ENCODE measurements at regions not wholly inside any gene's neighbourhood (a gene's known extent, or its start where the extent isn't known, plus 50 kb on each side); places are given as distances from the start of the nearest gene placed in this dataset.

GRCh38 chr2:4937550-4937949 lies 754.6 kb upstream of the SOX11 start:
- Histone ChIP-seq H3K4me3 (no peak overlapping the region), H3K4me2 (no peak overlapping the region), H3K27ac (no peak overlapping the region), H3K4me1 (no peaks in the 10 kb centered on the region), H3K9me3 (peaks cover 2% of the 10 kb centered on the region; the same call in 1 of the 3 replicates)
- FAIRE-seq: no peak
- no peak for DNase-seq (ENCODE audit: low read depth in 1 of 2, low spot score in 1 of 2)
- CTCF ChIA-PET: no interaction called here
- POLR2A ChIA-PET: no interaction called here
- no peak for TF ChIP-seq ELK1 (IDR thresholded peaks at IDR 0.05; ENCODE audit: low read depth, low read length)
- TF ChIP-seq CBX8 (IDR thresholded peaks at IDR 0.05): no peak
- TF ChIP-seq RNF2 (IDR thresholded peaks at IDR 0.05; ENCODE audit: borderline replicate concordance, low read depth): no peak
- no peak for TF ChIP-seq FOXS1 (CRISPR knock-in tag; IDR thresholded peaks at IDR 0.05)
- no peak for TF ChIP-seq HOXB5 (CRISPR knock-in tag; IDR thresholded peaks at IDR 0.05)
- TF ChIP-seq, protein P1, sequence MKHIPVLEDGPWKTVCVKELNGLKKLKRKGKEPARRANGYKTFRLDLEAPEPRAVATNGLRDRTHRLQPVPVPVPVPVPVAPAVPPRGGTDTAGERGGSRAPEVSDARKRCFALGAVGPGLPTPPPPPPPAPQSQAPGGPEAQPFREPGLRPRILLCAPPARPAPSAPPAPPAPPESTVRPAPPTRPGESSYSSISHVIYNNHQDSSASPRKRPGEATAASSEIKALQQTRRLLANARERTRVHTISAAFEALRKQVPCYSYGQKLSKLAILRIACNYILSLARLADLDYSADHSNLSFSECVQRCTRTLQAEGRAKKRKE (CRISPR knock-in tag; IDR thresholded peaks at IDR 0.05; ENCODE audit: low read depth): no peak
- no peak for TF ChIP-seq PHF8 (IDR thresholded peaks at IDR 0.05; ENCODE audit: borderline replicate concordance, low read depth)
- no peak for TF ChIP-seq HDAC2 (IDR thresholded peaks at IDR 0.05)
- no peak for TF ChIP-seq KDM1A (IDR thresholded peaks at IDR 0.05; ENCODE audit: low read depth)
- no peak for TF ChIP-seq FOSL2 (IDR thresholded peaks at IDR 0.05)
- no peak for TF ChIP-seq FOSL2 (CRISPR knock-in tag; IDR thresholded peaks at IDR 0.05)
- TF ChIP-seq EHMT2 (IDR thresholded peaks at IDR 0.05; ENCODE audit: low read depth): no peak
- no peak for TF ChIP-seq MYC (IDR thresholded peaks at IDR 0.05; ENCODE audit: borderline replicate concordance, low read length)
- no peak for TF ChIP-seq HEYL (CRISPR knock-in tag; IDR thresholded peaks at IDR 0.05)
- TF ChIP-seq TFCP2L1 (CRISPR knock-in tag; IDR thresholded peaks at IDR 0.05): no peak
- TF ChIP-seq BCL3 (IDR thresholded peaks at IDR 0.05): no peak
- TF ChIP-seq CTCF (IDR thresholded peaks at IDR 0.05): no peak
- WGBS (ENCODE audit: missing lambda C conversion rate): 16% methylated on average over 3 of the region's 3 CpGs
- ATAC-seq: no peak

DNA sequence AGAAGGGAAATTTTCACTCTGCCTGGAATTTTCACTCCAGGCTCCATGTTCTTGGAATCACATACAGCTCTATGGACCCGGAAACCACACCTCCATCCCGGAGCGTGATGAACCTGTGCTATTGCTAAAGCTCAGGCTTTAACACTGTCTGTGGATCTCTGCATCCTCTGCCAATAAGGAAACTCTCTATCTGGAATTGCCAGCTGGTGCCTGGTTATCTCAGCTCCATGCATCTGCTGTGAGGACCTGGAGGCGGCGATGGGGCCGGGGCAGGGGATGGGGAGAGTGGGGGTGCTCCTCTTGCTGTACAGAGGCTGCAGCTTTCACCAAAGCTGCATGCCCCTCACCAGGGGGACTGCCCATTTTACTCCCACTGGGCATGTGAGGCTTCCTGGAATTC lies 754.0 kb upstream of the SOX11 start:
- H3K9me3 ChIP-seq: peaks cover 2% of the 10 kb centered on the region; the same call in 1 of the 3 replicates
- ATAC-seq (no peak), FAIRE-seq (no peak), DNase-seq (ENCODE audit: low read depth in 1 of 2, low spot score in 1 of 2) (no peak)
- WGBS (ENCODE audit: missing lambda C conversion rate): 16% methylated on average over 3 of the region's 6 CpGs
- no peaks in the 10 kb centered on the region for H3K4me1 ChIP-seq
- ChIA-PET POLR2A (no interaction called here), CTCF (no interaction called here)
- H3K4me3 ChIP-seq: no peak overlapping the region
- no peak for TF ChIP-seq HOXB5 (CRISPR knock-in tag; IDR thresholded peaks at IDR 0.05)
- no peak for TF ChIP-seq BHLHE40 (IDR thresholded peaks at IDR 0.05; ENCODE audit: low read depth, low read length)
- TF ChIP-seq NFE2L2 (conservative IDR thresholded peaks at IDR 0.05; ENCODE audit: low read length): no peak
- TF ChIP-seq RAD21 (conservative IDR thresholded peaks at IDR 0.05 in 1 of 2, IDR thresholded peaks at IDR 0.05 in 1 of 2): no peak
- no peak for TF ChIP-seq RCOR1 (IDR thresholded peaks at IDR 0.05; ENCODE audit: low read depth, low read length)
- TF ChIP-seq GATA3 (IDR thresholded peaks at IDR 0.05; ENCODE audit: borderline replicate concordance): no peak
- no peak for TF ChIP-seq POLR2A (IDR thresholded peaks at IDR 0.05; ENCODE audit: low read length)
- no peak for TF ChIP-seq MAZ (IDR thresholded peaks at IDR 0.05; ENCODE audit: borderline replicate concordance, low read depth, low read length)
- TF ChIP-seq RFX5 (IDR thresholded peaks at IDR 0.05): no peak
- no peak for TF ChIP-seq CBX8 (IDR thresholded peaks at IDR 0.05)
- no peak for TF ChIP-seq KDM5A (IDR thresholded peaks at IDR 0.05)
- H3K4me2 ChIP-seq: no peak overlapping the region
- H3K27ac ChIP-seq: no peak overlapping the region
